ENCODE measurements at regions not wholly inside any gene's neighbourhood (a gene's known extent, or its start where the extent isn't known, plus 50 kb on each side); places are given as distances from the start of the nearest gene placed in this dataset.

- TF ChIP-seq CTCF (IDR thresholded peaks at IDR 0.05 in 4 of 5, conservative IDR thresholded peaks at IDR 0.05 in 1 of 5) (no peak), POLR2A (IDR thresholded peaks at IDR 0.05) (no peak)
These were observed 67.5 kb upstream of the TMEM132E start for GRCh38 chr17:34511931-34512330.

Data from gastrocnemius medialis (tissue), 4 donors.